ENCODE measurements at regions not wholly inside any gene's neighbourhood (a gene's known extent, or its start where the extent isn't known, plus 50 kb on each side); places are given as distances from the start of the nearest gene placed in this dataset.

- no peak for DNase-seq
Measured at GRCh38 chr20:40770564-40771307, 81.7 kb upstream of the MAFB start.

DNA sequence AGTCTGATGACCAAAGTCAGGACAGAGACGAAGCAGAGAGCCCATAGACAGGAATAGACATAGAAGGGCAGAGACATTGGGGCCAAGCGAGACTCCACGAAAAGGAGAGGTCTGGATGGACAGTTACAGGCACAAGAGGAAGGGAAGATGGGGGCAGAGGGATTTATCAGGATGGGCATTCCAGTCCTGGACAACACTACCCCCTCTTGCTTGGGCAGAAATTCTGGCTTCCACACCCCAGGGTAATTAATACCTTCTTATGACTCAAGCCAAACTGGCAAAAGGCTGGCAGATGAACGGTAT lies 82.2 kb upstream of the MAFB start:
- no peak for DNase-seq

- DNase-seq = no peak
Measured at GRCh38 chr20:40771848-40772511, 82.9 kb upstream of the MAFB start.

- no peak for DNase-seq
Measured at GRCh38 chr20:40773376-40773775, 84.3 kb upstream of the MAFB start.

DNA sequence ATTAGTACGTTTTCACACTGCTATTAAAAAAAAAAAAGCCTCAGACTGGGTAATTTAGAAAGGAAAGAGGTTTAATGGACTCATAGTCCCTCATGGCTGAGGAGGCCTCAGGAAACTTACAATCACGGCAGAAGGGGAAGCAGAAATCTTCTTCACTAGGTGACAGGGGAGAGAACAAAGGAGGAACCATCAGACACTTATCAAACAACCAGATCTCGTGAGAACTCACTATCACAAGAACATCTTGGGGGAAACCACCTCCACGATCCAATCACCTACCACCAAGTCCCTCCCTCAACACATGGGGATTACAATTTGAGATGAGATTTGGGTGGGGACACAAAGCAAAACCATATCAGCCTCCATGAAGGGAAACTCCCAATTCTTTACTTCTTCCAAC lies 85.2 kb upstream of the MAFB start:
- DNase-seq = no peak

DNA sequence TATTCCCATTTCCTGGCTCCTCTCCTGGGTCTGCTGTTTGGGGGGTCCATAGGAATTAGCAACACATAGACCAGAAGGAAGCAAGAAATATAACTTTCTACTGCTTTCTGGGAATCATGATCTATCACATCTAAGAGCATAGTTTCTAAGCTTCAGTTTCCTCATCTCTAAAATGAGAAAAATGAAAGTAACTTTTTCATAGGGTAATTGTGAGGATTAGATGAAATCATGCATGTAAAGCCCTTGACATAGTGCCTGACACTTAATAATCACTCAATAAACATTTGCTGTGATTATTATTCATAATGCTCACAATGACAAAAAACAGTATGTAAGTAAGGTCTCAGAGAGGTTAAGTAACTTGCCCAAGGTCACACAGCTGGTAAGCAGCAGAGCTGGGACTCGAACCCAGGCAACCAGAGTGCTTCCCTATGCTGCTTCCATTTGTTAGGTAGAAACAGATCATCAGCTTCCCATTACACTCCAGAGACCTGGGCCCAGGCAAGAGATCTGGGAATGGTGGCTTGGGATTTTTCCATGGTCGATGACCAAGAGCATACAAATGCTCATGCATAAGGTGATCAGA lies 86.6 kb upstream of the MAFB start:
- no peak for DNase-seq

DNA sequence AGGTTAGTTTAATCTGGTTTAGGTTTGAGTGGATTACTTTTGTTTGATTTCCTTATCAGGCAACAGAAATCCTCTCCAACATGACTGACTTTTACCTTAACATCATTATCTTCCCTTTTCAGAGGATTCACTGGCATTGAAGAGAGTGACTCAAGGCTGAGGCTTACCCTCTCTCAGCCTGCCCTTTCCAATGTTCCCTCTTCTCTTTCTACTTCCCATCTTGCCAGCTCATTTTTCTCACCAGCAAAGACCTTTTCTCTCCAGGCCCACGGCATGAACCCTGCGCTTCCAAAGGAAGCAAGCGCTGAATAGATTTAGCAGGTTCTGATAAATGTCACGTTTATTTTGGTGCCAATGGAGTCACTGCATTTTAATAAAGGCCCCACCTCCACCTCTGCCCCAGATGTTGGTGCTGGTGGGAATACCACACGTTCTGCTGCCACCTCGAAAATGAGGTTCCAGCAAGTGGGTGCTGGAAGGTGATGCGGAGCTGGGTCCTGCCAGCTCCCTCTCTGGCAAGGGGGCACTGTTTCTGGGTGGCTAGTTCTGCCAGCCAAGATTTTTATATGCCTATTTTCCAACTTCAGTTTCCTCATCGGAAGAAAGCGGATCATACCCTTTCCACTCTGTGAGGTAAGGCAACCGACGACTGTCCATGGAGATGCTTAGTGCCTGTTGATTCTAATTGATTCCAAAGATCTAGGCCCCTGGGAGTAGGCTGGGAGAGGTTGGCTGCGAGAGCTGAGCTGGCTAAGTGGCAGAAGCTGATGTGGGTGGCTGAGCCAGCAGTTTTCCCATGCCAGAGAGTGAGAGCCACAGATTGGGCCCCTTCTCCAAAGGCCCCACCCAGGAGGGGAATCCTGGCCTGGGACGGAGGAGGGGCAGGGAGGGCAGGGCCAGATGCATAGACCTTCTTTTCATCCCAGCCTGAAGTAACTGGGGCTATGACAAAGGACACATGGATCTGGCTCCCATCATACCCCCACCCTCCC lies 87.7 kb upstream of the MAFB start:
- no peak for DNase-seq

- DNase-seq = no peak
Measured at GRCh38 chr20:40777653-40778052, 88.6 kb upstream of the MAFB start.

GRCh38 chr20:40778894-40779496 lies 90.0 kb upstream of the MAFB start:
- no peak for DNase-seq

DNA sequence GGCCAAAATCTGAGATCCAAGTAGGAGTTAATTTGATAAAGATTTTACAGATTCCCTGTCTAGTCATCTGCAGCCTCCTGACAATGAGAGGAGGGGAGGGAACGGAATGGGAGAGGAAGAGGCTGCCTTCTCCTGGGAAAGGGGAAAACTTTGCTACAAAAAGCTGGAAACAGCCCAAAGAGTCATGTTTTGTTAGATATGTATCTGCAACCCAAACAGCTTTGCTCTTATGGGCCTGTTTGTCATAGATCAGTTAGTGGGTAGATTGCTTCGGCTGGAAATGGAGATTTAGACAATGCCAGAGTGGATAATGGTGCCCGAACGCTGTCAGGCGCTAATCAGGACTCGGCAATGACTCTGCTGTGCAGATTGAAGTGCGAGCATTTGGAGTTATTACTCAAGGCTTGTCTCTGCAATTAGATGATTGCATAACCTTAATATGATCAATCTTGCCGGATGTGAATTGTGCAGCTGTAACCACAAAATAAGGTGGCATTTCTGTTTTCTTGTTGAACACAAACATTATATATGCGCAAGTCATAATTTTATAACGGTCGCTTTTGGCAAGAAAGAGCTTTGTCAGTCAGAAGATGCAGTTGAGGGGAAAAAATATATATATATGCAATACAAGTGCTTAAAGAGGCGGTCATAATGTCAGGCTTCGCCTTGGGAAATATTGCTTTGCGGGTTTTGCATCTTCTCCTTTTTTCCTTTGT lies 92.4 kb upstream of the MAFB start:
- no peak for DNase-seq

- DNase-seq = no peak
Measured at GRCh38 chr20:40782043-40782368, 93.0 kb upstream of the MAFB start.

GRCh38 chr20:40785346-40785745 lies 96.3 kb upstream of the MAFB start:
- DNase-seq = no peak

- DNase-seq = no peak
Measured at GRCh38 chr20:40786336-40786735, 97.3 kb upstream of the MAFB start.

DNA sequence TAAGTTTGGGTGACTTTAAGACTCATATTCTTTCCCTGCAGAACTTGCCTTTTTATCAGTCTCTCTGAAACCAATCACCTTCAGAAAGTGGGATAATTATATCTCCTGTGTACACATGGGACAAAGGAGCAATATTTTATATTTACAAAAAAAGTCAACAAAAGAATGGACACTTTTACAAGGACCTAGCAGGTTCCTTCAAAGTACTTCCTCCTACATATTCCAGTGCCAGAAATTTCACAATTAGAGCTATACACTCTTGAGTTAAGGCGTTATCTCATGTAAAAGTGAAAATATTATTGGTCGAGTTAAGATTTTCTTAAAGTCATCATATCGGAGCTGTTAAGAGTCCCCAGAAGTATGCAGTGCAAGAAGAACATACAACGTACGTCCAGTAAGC lies 98.9 kb upstream of the MAFB start:
- no peak for DNase-seq

DNA sequence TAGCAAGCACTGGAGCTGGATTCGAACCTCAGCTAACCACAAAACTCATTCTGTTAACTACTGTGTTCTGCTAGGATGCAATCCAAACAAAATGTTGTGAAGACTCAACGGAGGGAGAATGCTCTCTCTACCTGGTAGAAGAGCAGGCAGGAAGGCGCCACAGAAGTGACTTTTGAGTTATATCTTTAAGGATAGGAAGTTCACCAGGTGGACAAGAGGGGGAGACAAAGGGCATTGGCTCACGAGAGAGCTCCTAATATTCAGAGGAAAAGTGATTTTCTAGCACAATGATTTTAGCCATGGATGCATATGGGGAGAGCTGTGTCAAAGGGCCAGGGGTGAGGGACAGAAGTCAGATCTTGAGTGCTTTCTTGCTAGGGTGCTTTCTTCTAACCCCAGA lies 108.4 kb upstream of the MAFB start:
- no peak for DNase-seq

GRCh38 chr20:40798066-40798465 lies 109.0 kb upstream of the MAFB start:
- no peak for DNase-seq

DNA sequence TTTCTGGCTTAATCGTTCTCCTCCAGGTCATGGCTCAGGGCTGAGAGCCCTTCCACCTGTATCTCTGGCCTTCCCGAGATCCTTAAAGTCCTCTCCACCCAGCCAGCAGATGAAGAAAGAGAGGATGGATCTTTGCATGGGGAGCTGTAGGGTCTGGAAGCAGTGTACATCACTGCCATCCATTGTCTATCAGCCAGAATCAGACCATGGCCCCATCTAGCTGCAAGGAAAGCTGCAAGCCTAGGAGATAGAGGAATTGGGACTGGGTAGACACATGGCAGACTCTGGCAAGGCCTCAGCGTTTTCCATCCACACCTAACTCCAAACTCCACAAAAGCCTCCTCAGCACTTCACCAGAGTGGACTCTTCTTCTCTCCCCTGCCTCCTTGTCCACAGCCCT lies 113.8 kb upstream of the MAFB start:
- no peak for DNase-seq

DNA sequence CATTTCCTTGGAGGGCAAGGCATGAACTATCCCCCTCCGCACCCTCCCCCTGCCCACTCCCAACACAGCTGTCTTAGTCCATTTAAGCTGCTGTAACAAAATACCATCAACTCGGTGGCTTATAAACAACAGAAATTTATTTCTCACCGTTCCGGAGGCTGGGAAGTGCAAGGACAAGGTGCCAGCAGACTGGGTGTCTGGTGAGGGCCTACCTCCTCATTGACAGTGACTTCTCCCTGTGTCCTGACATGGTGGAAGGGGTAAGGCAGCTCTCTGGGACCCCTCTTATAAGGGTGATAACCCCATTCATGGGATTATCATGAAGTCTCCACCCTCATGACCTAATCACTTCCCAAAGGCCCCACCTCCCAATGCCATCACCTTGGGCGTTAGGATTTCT lies 114.3 kb upstream of the MAFB start:
- no peak for DNase-seq

DNA sequence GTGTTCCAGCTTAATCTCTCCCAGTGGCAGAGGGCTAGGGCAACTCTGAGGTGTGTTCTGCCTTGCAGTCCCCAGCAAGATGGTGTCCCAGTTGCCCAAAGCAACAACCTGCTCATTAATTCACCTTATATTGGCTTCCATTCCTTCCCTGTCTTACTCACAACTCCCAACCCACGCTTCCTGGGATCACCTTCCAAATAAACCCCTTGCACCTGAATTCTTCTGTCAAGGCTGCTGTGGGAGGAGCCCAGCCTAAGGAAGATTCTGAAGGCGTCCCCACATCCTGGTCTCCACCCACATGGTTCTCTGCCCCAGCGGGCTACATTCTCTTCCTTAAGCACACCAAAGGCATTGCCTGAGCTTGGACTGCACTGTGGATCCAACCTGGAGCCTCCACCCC lies 116.6 kb upstream of the MAFB start:
- no peak for DNase-seq

GRCh38 chr20:40806929-40807820 lies 118.1 kb upstream of the MAFB start:
- DNase-seq = no peak

GRCh38 chr20:40807821-40808170 lies 118.8 kb upstream of the MAFB start:
- DNase-seq = no peak

DNA sequence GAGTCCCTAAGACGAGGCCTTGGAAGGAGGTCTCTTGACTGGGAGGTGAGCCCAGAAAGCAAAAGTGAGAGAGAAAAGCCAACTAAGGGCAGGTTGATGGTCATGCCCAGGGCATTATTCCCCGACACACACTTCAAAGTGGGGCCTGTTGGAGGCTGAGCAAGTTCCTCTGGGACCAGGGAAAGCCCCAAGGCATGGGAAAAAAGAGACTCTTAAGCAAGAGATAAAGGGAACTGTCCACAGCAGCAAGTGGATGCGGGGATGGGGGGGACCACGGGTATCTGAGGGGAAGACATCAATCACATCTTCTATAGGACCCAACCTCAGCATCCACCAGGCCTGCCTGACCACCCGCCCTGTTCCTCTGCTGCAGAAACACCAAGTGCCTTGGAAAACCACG lies 119.9 kb upstream of the MAFB start:
- DNase-seq = no peak
